Heart right ventricle (tissue), 16 donors: ENCODE measurements at regions not wholly inside any gene's neighbourhood (a gene's known extent, or its start where the extent isn't known, plus 50 kb on each side); places are given as distances from the start of the nearest gene placed in this dataset.
A peak's percentile ranks its signal among the peaks of the same experiment; 100 is the strongest.

ENCODE experiments used
- ATAC-seq, 8 donors: fragments of 200-7000 bp; cut with Tn5 transposase; one replicate each; pipeline ENCODE4 v1.9.1; 2020; ENCODE audit warnings: mild to moderate bottlenecking in 8 of 8, moderate library complexity in 8 of 8, moderate number of reproducible peaks in 1 of 8
- DNase-seq, 2 donors: peaks; one replicate each; pipeline ENCODE4 v3.0.0-alpha.2; 2020
- H3K27ac ChIP-seq, 10 donors: fragments of 200-600 bp; sonication (generic) in 2 of 10; one replicate each; pipeline versions ENCODE4 v1.5.0 to v1.8.0; 2020 to 2022; ENCODE audit warnings: mild to moderate bottlenecking in 3 of 10
- H3K27me3 ChIP-seq, 7 donors: fragments of 200-600 bp; one replicate each; pipeline ENCODE4 v1.8.0; 2021 to 2022; ENCODE audit warnings: mild to moderate bottlenecking in 2 of 7
- H3K36me3 ChIP-seq, 9 donors: fragments of 200-600 bp; sonication (generic) in 1 of 9; one replicate each; pipeline versions ENCODE4 v1.5.0 to v1.8.0; 2020 to 2022; ENCODE audit warnings: mild to moderate bottlenecking in 2 of 9
- H3K4me1 ChIP-seq, 9 donors: fragments of 200-600 bp; sonication (generic) in 1 of 9; one replicate each; pipeline versions ENCODE4 v1.5.0 to v1.8.0; 2020 to 2022; ENCODE audit warnings: mild to moderate bottlenecking in 4 of 9
- H3K4me3 ChIP-seq, 10 donors: fragments of 200-600 bp; sonication (generic) in 2 of 10; one replicate each; pipeline versions ENCODE4 v1.5.0 to v1.8.0; 2020 to 2022; ENCODE audit warnings: mild to moderate bottlenecking in 7 of 10, moderate library complexity in 2 of 10
- H3K9me3 ChIP-seq, 11 donors: fragments of 200-600 bp in 10 of 11; sonication (generic) in 2 of 11; one replicate each; pipeline versions ENCODE4 v1.5.0 to v1.8.0; 2013 to 2022; ENCODE audit warnings: mild to moderate bottlenecking in 2 of 11, control low read depth in 1 of 11, moderate library complexity in 1 of 11
- WGBS, 2 donors: extraction: QIAGEN DNeasy Blood & Tissue Kit; methylation state at CpG; one replicate each; pipeline ENCODE4 v1.1.7; 2013; ENCODE audit warnings: inconsistent platforms in 1 of 2; 5-methylcytosine and 5-hydroxymethylcytosine counted together
- intact Hi-C, 10 donors: fragments of 100-400 bp; cut with DNase I; formaldehyde crosslinking; loops; one replicate each; pipeline versions ENCODE4 v1.11.1 to v1.14.2; 2022
- TF ChIP-seq, protein P1 (sequence below), 9 donors: fragments of 200-600 bp; sonication (generic) in 2 of 9; IDR thresholded peaks; one replicate each; pipeline versions ENCODE4 v1.5.0 to v1.8.0; 2021 to 2022; ENCODE audit warnings: antibody characterized with exemption in 9 of 9, mild to moderate bottlenecking in 5 of 9, moderate library complexity in 1 of 9
- donor health status: Arrhythmogenic right ventricular cardiomyopathy.
- donor health status: ischemic (EF 13 %, LVEDD 7.1; RV severe dilation, severe dysfunction).
- donor health status: healthy with polysubstance abuse.
- donor health status: DM: no; HTN: yes; CAD: no.
- donor health status: DM: no; HTN: no; CAD: no.
- donor health status: ischemic (EF 25% LVEDD 6.9; RV normal size, moderate dysfunction).
- donor health status: ischemic (EF 25% LVEDD 5.7; RV mildly dilated, moderate dysfunction).
- donor health status: healthy.
- donor health status: DM: yes; HTN: yes; CAD: no.
- donor health status: Ischemic cardiomyopathy.
- donor health status: ischemic (EF 35%, LVEDD 5.7; RV mildly dilated, moderate dysfunction).
- donor health status: nonischemic (EF 11% LVEDD 7.7; RV severe dilation, severe dysfunction).
- donor health status: DM: yes; HTN: yes; CAD: no.
- donor health status: PGD.
- donor health status: ischemic (EF 29% LVEDD 5.4; RV normal size, mild dysfunction).
- donor health status: nonischemic (EF 23%, LVEDD 6.1; RV moderate dilation, normal function).

DNA sequence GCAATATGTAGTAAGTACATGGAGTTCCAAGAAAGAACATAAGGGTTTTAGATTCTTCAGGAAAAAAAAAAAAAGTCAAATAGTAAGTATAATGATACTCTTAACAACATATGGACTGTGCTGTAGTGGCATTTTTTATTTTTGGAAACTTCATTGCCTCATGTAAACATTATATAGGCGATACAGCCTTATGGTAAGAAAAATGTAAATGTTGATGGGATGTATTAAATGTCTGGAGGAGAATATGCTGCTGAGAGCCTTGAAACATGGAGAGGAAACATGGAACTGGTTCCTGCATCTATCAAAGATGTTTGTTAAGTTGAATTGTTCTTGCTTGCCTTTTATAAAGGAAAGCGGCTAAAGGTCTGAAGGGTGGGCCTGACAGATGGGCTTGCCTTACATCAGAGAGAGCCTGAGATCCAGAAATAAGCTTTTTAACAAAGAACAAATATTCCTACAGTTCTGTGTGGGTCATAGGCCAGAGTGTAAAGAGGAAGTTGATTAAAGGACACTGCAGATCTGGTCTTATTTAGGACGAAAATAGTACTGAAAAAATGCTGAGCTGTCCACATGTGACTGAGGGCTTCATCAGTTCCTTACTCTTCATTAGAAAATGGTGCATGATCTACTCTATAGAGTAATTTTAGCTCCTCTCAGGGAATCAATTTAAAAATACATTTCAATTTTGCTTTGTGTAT lies 448.1 kb upstream of the DCN start:
- ATAC-seq (peak in 4 of 8 donors; percentile 35 to 71 (median 50)), DNase-seq (no peak)
- H3K27me3 ChIP-seq, result no peaks in the 10 kb centered on the region
- H3K4me1 ChIP-seq, result peaks cover 0 to 5% (median 0%) of the 10 kb centered on the region in 9 donors
- H3K27ac ChIP-seq, result no peak overlapping the region
- 75 to 82% methylated on average over 3 of the region's 3 CpGs for WGBS, 2 donors
- no peak overlapping the region for H3K4me3 ChIP-seq
- peaks cover 0 to 6% (median 0%) of the 10 kb centered on the region in 11 donors for H3K9me3 ChIP-seq
- TF ChIP-seq, protein P1, sequence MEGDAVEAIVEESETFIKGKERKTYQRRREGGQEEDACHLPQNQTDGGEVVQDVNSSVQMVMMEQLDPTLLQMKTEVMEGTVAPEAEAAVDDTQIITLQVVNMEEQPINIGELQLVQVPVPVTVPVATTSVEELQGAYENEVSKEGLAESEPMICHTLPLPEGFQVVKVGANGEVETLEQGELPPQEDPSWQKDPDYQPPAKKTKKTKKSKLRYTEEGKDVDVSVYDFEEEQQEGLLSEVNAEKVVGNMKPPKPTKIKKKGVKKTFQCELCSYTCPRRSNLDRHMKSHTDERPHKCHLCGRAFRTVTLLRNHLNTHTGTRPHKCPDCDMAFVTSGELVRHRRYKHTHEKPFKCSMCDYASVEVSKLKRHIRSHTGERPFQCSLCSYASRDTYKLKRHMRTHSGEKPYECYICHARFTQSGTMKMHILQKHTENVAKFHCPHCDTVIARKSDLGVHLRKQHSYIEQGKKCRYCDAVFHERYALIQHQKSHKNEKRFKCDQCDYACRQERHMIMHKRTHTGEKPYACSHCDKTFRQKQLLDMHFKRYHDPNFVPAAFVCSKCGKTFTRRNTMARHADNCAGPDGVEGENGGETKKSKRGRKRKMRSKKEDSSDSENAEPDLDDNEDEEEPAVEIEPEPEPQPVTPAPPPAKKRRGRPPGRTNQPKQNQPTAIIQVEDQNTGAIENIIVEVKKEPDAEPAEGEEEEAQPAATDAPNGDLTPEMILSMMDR (IDR thresholded peaks at IDR 0.05), result no peak
- intact Hi-C loops, result no loop called here
- H3K36me3 ChIP-seq, result no peaks in the 10 kb centered on the region

DNA sequence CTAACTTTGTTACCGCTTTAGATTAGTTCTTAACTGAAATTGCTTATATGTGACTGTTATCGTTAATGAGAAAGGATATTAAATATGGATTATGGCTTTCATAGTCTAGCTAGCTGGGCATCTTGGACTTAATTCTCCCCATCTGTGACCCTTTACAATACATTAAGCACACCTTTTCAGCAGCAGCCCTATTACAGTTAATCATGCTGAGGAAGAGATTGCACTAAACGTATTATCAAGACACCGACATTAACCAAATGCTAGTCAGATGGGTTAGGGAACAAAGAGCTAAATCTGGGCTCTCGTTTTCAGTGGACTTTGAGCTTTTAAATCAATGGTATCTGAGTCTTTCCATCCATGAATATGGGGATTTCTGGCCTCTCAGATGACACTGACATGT lies 447.5 kb upstream of the DCN start:
- H3K36me3 ChIP-seq, result no peaks in the 10 kb centered on the region
- H3K4me1 ChIP-seq, result peaks cover 0 to 3% (median 0%) of the 10 kb centered on the region in 9 donors
- H3K27me3 ChIP-seq, result no peaks in the 10 kb centered on the region
- 84 to 86% methylated on average over 5 of the region's 5 CpGs for WGBS, 2 donors
- H3K4me3 ChIP-seq, result no peak overlapping the region
- no peak for DNase-seq
- no peak overlapping the region for H3K27ac ChIP-seq
- no peak for ATAC-seq
- TF ChIP-seq, protein P1 (IDR thresholded peaks at IDR 0.05), result no peak
- intact Hi-C loops, result no loop called here
- peaks cover 0 to 6% (median 0%) of the 10 kb centered on the region in 11 donors for H3K9me3 ChIP-seq

GRCh38 chr12:91629440-91629839 lies 446.8 kb upstream of the DCN start:
- H3K4me3 ChIP-seq, result no peak overlapping the region
- intact Hi-C loops, result no loop called here

DNA sequence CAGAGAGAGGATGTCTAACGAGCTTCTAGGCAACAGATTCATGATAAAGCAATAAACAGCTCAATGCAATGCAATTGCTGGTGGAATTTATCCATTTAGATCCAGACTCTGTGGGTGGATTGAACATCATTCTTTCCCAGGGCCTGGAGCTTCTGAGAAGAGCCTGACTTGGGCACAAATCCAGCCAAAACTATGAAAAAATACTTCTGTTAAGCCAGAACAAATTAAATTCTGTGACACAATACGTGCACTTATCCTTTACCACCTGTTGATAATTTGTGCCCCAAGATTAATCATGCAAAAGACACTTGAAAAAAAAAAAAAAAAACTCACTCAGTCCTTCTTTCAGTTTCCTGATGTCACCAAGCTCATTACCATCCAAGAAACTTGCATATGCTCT lies 446.0 kb upstream of the DCN start:
- Histone ChIP-seq H3K27ac (no peak overlapping the region), H3K36me3 (no peaks in the 10 kb centered on the region), H3K4me3 (no peak overlapping the region), H3K27me3 (no peaks in the 10 kb centered on the region), H3K9me3 (peaks cover 0 to 6% (median 0%) of the 10 kb centered on the region in 11 donors), H3K4me1 (peaks cover 0 to 3% (median 0%) of the 10 kb centered on the region in 9 donors)
- intact Hi-C loops, result no loop called here
- ATAC-seq (no peak), DNase-seq (no peak)
- TF ChIP-seq, protein P1 (IDR thresholded peaks at IDR 0.05), result no peak
- 66 to 69% methylated on average over 2 of the region's 2 CpGs for WGBS, 2 donors

More at GRCh38 chr12:91629440-91629839, 446.8 kb upstream of the DCN start:
- Histone ChIP-seq H3K9me3 (peaks cover 0 to 6% (median 0%) of the 10 kb centered on the region in 11 donors), H3K4me1 (peaks cover 0 to 3% (median 0%) of the 10 kb centered on the region in 9 donors), H3K27me3 (no peaks in the 10 kb centered on the region), H3K27ac (no peak overlapping the region), H3K36me3 (no peaks in the 10 kb centered on the region)
- DNase-seq (no peak), ATAC-seq (no peak)
- TF ChIP-seq, protein P1 (IDR thresholded peaks at IDR 0.05), result no peak
- 94 to 96% methylated on average over 2 of the region's 2 CpGs for WGBS, 2 donors
